Astrocyte of the hippocampus (primary cell): ENCODE measurements at regions not wholly inside any gene's neighbourhood (a gene's known extent, or its start where the extent isn't known, plus 50 kb on each side); places are given as distances from the start of the nearest gene placed in this dataset.

Experiments used
- DNase-seq: peaks from one replicate; pipeline ENCODE4 v3.0.0; 2011; ENCODE audit warnings: low read depth, low spot score

- DNase-seq: no peak
Measured at GRCh38 chr15:29428925-29429573, 159.4 kb upstream of the NSMCE3 start.

- DNase-seq: no peak
Measured at GRCh38 chr15:29425864-29426263, 156.2 kb upstream of the NSMCE3 start.

DNA sequence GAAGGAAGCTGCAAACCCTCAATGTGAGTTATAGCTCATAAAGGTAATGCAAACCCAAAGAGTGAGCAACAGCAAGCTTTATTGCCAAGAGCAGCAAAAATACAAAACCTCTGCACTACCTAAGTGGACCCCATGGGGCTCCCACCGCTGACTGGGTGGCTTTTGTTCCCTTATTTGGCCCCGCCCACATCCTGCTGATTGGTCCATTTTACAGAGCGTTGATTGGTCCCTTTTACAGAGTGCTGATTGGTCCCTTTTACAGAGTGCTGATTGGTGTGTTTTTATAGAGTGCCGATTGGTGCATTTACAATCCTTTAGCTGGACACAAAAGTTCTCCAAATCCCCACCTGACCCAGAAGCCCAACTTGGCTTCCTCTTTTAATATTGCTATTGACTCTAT, 154.5 kb upstream of the NSMCE3 start:
- DNase-seq: no peak

DNA sequence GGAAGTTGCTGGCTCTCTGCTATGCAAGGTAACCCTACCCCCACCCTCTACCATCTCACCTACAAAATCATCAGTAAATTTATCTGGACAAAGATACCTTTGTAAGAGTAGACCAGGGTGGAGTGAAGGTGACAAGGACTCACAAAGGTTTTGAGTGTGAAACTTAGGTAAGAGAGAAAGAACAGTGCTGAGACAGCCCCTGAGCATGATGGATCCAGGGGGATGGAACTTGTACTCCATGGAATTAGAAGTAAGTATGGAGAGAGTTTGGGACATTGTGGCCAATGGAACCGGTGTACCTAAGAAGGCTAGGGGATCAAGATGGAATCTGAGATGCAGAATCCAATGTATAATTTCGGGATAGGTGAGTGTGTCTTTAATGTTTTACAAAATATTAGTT, 153.0 kb upstream of the NSMCE3 start:
- no peak for DNase-seq

DNA sequence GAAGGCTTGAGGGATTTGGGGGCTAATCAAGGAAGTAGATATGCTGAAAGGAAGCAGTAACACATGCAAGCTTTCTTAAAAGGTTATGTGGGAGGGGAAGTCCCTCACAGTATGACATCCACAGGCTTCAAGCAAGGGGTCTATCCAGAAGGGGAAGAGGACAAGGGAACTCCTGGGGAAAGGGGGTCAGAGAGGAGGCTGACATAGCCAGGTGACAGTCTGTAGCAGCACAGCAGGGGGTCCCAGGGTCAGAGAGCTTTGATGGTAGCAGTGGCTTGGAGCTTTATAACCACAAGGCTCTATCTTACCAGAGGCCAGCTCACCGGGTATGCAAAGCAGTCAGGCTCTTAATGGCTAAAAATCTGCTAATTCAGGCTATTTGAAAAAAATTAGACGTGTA, 150.6 kb upstream of the NSMCE3 start:
- no peak for DNase-seq

GRCh38 chr15:29418931-29419330, 149.3 kb upstream of the NSMCE3 start:
- no peak for DNase-seq

- no peak for DNase-seq
Measured at GRCh38 chr15:29418178-29418577, 148.6 kb upstream of the NSMCE3 start.

- no peak for DNase-seq
Measured at GRCh38 chr15:29411299-29411698, 141.7 kb upstream of the NSMCE3 start.

DNA sequence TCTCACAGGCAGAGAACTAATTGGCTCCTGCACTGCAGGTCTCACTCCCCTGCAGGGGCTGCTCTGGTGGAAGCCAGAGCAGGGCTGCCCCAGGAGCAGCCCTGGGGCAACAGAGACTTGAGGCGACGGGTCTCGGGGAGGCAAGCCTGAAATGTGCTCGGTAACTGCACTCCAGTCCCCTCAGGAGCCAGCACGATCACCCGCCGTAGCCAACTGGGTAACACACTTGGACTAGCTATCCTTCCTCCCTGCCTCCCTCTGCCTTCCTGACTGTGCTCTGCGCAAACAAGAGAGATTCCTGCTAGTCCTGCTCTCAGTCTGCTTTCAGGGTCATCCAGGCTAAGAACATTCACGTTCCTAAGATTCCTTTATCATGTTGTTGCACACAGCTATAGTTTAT, 140.7 kb upstream of the NSMCE3 start:
- no peak for DNase-seq

- no peak for DNase-seq
Measured at GRCh38 chr15:29409890-29410289, 140.3 kb upstream of the NSMCE3 start.

DNA sequence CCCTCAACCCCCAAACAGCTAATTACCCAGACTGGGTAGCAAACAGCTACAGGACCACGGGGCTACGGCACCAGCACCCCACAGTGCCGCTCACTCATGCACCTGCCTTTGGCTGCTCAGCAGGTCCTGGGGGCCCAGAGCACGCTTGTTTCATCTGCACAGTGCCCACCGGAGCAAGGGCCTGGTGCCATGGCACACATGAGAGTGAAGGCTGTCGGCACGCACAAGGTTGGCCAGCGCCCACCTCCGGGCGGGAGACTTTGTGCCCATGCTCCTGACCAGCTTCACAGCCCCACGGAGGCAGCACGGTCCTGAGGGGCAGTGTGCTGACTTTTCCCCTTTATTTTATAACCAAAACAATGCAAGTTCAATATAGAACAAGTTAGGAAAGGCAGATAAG, 135.9 kb upstream of the NSMCE3 start:
- DNase-seq: no peak

- no peak for DNase-seq
Measured at GRCh38 chr15:29403772-29404171, 134.2 kb upstream of the NSMCE3 start.

GRCh38 chr15:29401644-29402043, 132.0 kb upstream of the NSMCE3 start:
- no peak for DNase-seq

DNA sequence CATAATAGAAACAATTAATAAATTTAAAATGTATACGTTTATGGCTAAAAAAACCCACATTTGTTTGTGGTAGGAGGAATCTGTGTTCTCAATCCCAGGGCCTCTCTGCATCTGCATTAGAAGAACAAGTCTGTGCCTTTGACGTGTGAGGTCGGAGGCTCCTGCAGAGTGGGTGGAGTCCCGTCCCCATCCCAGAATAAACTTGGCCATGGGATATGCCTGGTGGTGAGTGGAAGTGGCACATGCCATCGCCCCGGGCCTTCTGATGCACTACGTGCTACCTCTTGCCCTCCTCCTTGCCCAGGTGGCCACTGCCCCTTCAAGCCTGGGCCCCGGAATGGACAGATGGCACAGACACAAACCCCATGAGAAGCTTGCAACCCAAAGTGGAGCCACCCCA, 131.1 kb upstream of the NSMCE3 start:
- no peak for DNase-seq

- no peak for DNase-seq
Measured at GRCh38 chr15:29398907-29399306, 129.3 kb upstream of the NSMCE3 start.

- no peak for DNase-seq
Measured at GRCh38 chr15:29396176-29396811, 126.7 kb upstream of the NSMCE3 start.

DNA sequence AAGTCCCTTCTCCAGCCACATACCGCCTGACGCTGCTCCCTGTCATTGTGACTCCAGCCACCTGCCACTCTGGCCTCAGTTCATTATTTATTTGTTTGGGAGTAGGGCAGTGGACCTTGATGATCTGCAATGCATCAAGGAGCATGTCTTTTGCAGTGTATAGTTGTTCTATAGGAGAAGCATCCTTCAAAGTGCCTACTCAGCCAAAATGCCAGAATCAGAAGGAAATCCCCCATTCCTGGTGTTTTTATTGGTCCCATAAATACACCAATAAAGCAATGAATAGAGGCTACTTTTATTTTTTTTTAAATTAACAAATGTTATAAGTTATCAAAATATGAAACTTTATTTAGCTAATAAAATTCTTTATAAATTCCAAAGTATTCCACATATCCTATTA, 123.8 kb upstream of the NSMCE3 start:
- no peak for DNase-seq

DNA sequence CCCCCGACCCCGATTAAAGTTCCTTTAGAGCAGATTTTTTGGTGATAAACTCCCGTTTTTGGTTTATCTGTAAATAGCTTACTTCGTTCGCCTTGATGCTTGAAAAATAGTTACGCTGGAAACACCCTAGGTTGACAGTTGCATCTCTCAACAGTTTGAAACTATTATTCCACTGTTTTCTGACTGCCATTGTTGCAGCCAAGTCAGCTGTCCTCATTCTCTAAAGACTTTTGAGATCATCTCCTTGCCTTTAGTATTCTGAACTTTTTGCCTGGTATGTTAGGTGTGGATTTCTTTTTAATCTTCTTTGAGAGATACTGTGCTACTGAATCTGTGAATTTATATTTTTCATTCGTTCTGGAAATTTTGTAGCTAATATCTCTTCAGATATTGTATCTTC, 122.7 kb upstream of the NSMCE3 start:
- no peak for DNase-seq

GRCh38 chr15:29390051-29390450, 120.4 kb upstream of the NSMCE3 start:
- DNase-seq: no peak

GRCh38 chr15:29386523-29386922, 116.9 kb upstream of the NSMCE3 start:
- no peak for DNase-seq

DNA sequence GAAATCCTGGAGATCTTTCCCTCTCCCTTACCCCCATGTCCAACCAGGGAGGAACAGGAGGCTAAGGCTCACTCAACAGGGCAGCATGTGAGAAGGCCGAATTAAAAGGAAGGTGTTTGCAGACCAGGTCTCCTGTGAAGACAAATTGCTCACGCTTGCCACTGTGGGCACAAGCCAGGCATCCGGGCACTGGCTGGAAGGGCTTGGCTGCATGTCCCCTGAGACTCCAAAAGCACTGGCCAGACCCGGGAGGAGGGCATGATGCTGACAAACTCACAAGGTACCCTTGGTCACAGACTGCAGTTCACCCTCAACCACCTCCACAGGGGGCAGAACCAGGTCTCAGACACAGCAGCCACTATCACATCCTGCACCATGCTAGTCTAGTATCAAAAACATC, 113.7 kb upstream of the NSMCE3 start:
- DNase-seq: no peak

- no peak for DNase-seq
Measured at GRCh38 chr15:29382862-29383261, 113.2 kb upstream of the NSMCE3 start.

GRCh38 chr15:29380466-29380865, 110.8 kb upstream of the NSMCE3 start:
- DNase-seq: no peak

DNA sequence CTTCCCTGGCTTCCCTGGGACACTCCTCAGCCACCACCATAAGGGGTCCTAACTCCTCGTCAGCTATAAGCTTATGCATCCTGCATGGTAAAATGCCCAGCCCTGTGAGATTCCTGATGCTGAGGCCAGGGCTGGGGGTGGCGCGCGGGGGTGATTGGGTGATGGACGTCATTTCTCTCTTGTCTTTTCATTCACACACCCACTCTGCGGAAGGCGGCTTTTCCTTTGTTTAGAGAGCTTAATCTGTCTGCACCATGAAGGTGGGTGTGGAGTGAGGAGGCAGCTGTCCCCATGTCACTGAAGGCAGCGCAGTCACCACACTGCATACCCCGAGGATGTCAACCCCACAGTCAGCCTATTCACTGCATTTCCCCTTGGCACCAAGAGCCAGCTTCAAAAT, 110.0 kb upstream of the NSMCE3 start:
- DNase-seq: no peak
